ENCODE measurements at regions not wholly inside any gene's neighbourhood (a gene's known extent, or its start where the extent isn't known, plus 50 kb on each side); places are given as distances from the start of the nearest gene placed in this dataset.

- DNase-seq = no peak
Measured at GRCh38 chr17:5695480-5695879, 111.2 kb upstream of the NLRP1 start.

GRCh38 chr17:5698959-5699358, 114.7 kb upstream of the NLRP1 start:
- DNase-seq = no peak

- no peak for DNase-seq
Measured at GRCh38 chr17:5699814-5700213, 115.5 kb upstream of the NLRP1 start.

- DNase-seq = no peak
Measured at GRCh38 chr17:5700745-5701144, 116.4 kb upstream of the NLRP1 start.

GRCh38 chr17:5701381-5701780, 117.1 kb upstream of the NLRP1 start:
- DNase-seq = no peak

- no peak for DNase-seq
Measured at GRCh38 chr17:5702951-5703510, 118.7 kb upstream of the NLRP1 start.

- DNase-seq = no peak
Measured at GRCh38 chr17:5703736-5704135, 119.4 kb upstream of the NLRP1 start.

GRCh38 chr17:5705081-5705875, 121.0 kb upstream of the NLRP1 start:
- peak; percentile 21 to 43 (median 22) for DNase-seq

- no peak for DNase-seq
Measured at GRCh38 chr17:5705876-5706576, 121.7 kb upstream of the NLRP1 start.

- DNase-seq = peak; percentile 65 to 84 (median 80)
Measured at GRCh38 chr17:5706577-5707210, 122.4 kb upstream of the NLRP1 start.

- no peak for DNase-seq
Measured at GRCh38 chr17:5707482-5707881, 123.2 kb upstream of the NLRP1 start.

GRCh38 chr17:5708344-5708743, 124.0 kb upstream of the NLRP1 start:
- DNase-seq = no peak

GRCh38 chr17:5711344-5711743, 127.0 kb upstream of the NLRP1 start:
- DNase-seq = no peak

- no peak for DNase-seq
Measured at GRCh38 chr17:5714993-5715392, 130.7 kb upstream of the NLRP1 start.

- peak; percentile 71 to 85 (median 80) for DNase-seq
Measured at GRCh38 chr17:5715478-5715877, 131.2 kb upstream of the NLRP1 start.

GRCh38 chr17:5718726-5719125, 134.4 kb upstream of the NLRP1 start:
- no peak for DNase-seq

GRCh38 chr17:5719976-5720375, 135.7 kb upstream of the NLRP1 start:
- DNase-seq = no peak

- no peak for DNase-seq
Measured at GRCh38 chr17:5730373-5730772, 146.1 kb upstream of the NLRP1 start.

- no peak for DNase-seq
Measured at GRCh38 chr17:5740937-5741336, 156.6 kb upstream of the NLRP1 start.

GRCh38 chr17:5741810-5742209, 157.5 kb upstream of the NLRP1 start:
- no peak for DNase-seq

GRCh38 chr17:5745111-5745813, 161.0 kb upstream of the NLRP1 start:
- no peak for DNase-seq

GRCh38 chr17:5747276-5747675, 163.0 kb upstream of the NLRP1 start:
- DNase-seq = no peak

- no peak for DNase-seq
Measured at GRCh38 chr17:5747964-5748363, 163.7 kb upstream of the NLRP1 start.

Measured in suppressor macrophage treated with lipopolysaccharide for 1 hour (primary cell).